ENCODE measurements at regions not wholly inside any gene's neighbourhood (a gene's known extent, or its start where the extent isn't known, plus 50 kb on each side); places are given as distances from the start of the nearest gene placed in this dataset.

- H3K4me1 Mint-ChIP-seq (ENCODE audit: unreplicated experiment): no peaks in the 10 kb centered on the region
- H3K36me3 Mint-ChIP-seq (ENCODE audit: unreplicated experiment): no peaks in the 10 kb centered on the region
- no peak for DNase-seq (ENCODE audit: extremely low spot score, unreplicated experiment)
- TF ChIP-seq, protein P1, sequence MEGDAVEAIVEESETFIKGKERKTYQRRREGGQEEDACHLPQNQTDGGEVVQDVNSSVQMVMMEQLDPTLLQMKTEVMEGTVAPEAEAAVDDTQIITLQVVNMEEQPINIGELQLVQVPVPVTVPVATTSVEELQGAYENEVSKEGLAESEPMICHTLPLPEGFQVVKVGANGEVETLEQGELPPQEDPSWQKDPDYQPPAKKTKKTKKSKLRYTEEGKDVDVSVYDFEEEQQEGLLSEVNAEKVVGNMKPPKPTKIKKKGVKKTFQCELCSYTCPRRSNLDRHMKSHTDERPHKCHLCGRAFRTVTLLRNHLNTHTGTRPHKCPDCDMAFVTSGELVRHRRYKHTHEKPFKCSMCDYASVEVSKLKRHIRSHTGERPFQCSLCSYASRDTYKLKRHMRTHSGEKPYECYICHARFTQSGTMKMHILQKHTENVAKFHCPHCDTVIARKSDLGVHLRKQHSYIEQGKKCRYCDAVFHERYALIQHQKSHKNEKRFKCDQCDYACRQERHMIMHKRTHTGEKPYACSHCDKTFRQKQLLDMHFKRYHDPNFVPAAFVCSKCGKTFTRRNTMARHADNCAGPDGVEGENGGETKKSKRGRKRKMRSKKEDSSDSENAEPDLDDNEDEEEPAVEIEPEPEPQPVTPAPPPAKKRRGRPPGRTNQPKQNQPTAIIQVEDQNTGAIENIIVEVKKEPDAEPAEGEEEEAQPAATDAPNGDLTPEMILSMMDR (IDR thresholded peaks at IDR 0.05): no peak
- no peaks in the 10 kb centered on the region for H3K9me3 Mint-ChIP-seq (ENCODE audit: unreplicated experiment)
- H3K27ac Mint-ChIP-seq (ENCODE audit: unreplicated experiment): no peak overlapping the region
- no peak overlapping the region for H3K4me3 Mint-ChIP-seq (ENCODE audit: unreplicated experiment)
- H3K27me3 Mint-ChIP-seq (ENCODE audit: unreplicated experiment): peaks cover 19% of the 10 kb centered on the region
Observed at GRCh38 chr4:14700544-14700943, 301.7 kb upstream of the CPEB2 start.

DNA sequence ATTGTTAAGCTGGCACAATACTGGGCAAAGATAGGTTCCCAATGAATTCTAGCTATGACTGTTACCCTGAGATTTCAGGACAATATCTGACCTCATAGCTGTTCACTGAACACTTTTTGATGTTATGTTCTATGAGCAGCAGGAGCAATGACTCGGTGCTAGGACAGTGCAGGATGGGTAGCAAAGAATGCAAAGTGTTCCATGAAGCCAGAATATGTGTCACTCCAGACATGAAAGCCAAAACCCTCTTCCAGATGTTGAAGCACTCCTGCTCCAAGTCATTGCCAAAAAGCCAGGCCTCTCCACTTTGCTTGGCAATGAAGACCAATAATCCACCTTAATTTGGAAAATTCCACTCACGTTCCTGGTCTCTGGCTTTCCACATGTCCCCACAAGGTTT lies 300.9 kb upstream of the CPEB2 start:
- no peaks in the 10 kb centered on the region for H3K36me3 Mint-ChIP-seq (ENCODE audit: unreplicated experiment)
- H3K27ac Mint-ChIP-seq (ENCODE audit: unreplicated experiment): no peak overlapping the region
- no peak overlapping the region for H3K4me3 Mint-ChIP-seq (ENCODE audit: unreplicated experiment)
- peaks cover 17% of the 10 kb centered on the region for H3K27me3 Mint-ChIP-seq (ENCODE audit: unreplicated experiment)
- no peaks in the 10 kb centered on the region for H3K4me1 Mint-ChIP-seq (ENCODE audit: unreplicated experiment)
- no peaks in the 10 kb centered on the region for H3K9me3 Mint-ChIP-seq (ENCODE audit: unreplicated experiment)
- DNase-seq (ENCODE audit: extremely low spot score, unreplicated experiment): no peak
- TF ChIP-seq, protein P1 (IDR thresholded peaks at IDR 0.05): no peak

DNA sequence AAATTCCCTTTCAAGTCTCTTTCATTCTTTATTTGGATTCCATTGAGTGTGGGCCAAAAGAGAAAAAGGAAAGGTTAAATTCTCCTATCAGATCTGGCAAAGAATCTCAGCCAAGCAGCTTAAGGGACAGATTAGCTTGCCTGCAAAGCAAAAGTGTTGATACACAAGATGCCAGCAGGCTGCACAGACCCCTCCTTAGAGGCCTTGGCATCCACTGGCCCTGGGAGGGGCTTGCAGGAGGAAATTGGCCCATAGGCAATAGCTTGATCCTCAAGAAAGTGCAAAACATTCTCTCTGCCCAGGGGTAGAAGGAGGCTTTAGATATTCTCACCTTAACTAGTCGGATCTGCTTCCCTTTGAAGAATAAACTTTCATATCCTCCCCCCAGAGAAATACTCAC lies 300.4 kb upstream of the CPEB2 start:
- no peak for DNase-seq (ENCODE audit: extremely low spot score, unreplicated experiment)
- Mint-ChIP-seq H3K36me3 (ENCODE audit: unreplicated experiment) (no peaks in the 10 kb centered on the region), H3K27ac (ENCODE audit: unreplicated experiment) (no peak overlapping the region), H3K4me3 (ENCODE audit: unreplicated experiment) (no peak overlapping the region), H3K27me3 (ENCODE audit: unreplicated experiment) (peaks cover 17% of the 10 kb centered on the region), H3K4me1 (ENCODE audit: unreplicated experiment) (no peaks in the 10 kb centered on the region), H3K9me3 (ENCODE audit: unreplicated experiment) (no peaks in the 10 kb centered on the region)
- TF ChIP-seq, protein P1 (IDR thresholded peaks at IDR 0.05): no peak

DNA sequence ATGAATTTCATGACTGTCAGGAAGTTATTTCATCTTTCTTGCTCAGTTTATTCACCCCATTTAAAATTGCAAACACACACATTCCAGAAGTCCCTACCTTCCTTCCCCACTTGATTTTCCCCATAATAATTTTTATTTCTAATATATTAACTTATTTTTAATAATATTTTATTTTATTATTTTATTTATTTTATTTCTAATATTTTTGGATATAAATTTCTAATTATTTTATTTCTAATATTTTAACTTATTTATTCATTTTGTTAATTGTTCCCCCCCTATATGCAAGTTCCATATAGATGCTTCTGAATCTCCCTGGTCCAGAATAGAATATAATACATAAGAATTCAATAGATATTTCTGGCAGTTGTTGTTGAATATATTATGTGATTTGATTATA lies 293.7 kb upstream of the CPEB2 start:
- H3K27ac Mint-ChIP-seq (ENCODE audit: unreplicated experiment): no peak overlapping the region
- H3K9me3 Mint-ChIP-seq (ENCODE audit: unreplicated experiment): no peaks in the 10 kb centered on the region
- no peaks in the 10 kb centered on the region for H3K36me3 Mint-ChIP-seq (ENCODE audit: unreplicated experiment)
- peaks cover 36% of the 10 kb centered on the region for H3K27me3 Mint-ChIP-seq (ENCODE audit: unreplicated experiment)
- TF ChIP-seq, protein P1 (IDR thresholded peaks at IDR 0.05): no peak
- H3K4me3 Mint-ChIP-seq (ENCODE audit: unreplicated experiment): no peak overlapping the region
- no peaks in the 10 kb centered on the region for H3K4me1 Mint-ChIP-seq (ENCODE audit: unreplicated experiment)
- DNase-seq (ENCODE audit: extremely low spot score, unreplicated experiment): no peak

DNA sequence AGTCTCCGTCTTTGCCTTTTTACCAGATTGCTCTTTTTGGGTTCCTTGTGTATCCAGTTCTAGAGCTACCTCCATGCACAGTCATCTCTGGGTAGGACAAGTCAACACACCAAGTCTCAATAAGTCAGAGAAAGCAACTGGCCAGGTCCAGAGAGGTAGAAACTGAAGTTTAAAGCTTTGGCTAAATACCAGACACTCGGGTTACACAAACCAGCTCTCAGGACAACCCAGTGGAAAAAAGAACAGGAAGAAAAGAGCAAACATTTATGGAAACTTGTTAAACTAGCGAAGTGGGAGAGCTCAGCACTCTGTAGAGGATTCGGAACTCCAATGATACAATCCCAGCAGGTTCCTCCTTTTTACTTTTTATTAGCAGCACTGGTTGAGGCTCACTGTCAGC lies 291.0 kb upstream of the CPEB2 start:
- Mint-ChIP-seq H3K27me3 (ENCODE audit: unreplicated experiment) (peaks cover 32% of the 10 kb centered on the region), H3K27ac (ENCODE audit: unreplicated experiment) (no peak overlapping the region), H3K9me3 (ENCODE audit: unreplicated experiment) (no peaks in the 10 kb centered on the region), H3K4me3 (ENCODE audit: unreplicated experiment) (no peak overlapping the region), H3K4me1 (ENCODE audit: unreplicated experiment) (no peaks in the 10 kb centered on the region), H3K36me3 (ENCODE audit: unreplicated experiment) (no peaks in the 10 kb centered on the region)
- TF ChIP-seq, protein P1 (IDR thresholded peaks at IDR 0.05): no peak
- DNase-seq (ENCODE audit: extremely low spot score, unreplicated experiment): no peak
